H9 (cell line): ENCODE measurements at regions not wholly inside any gene's neighbourhood (a gene's known extent, or its start where the extent isn't known, plus 50 kb on each side); places are given as distances from the start of the nearest gene placed in this dataset.

ENCODE experiments used
- DNase-seq: peaks from one replicate; pipeline ENCODE4 v3.0.0-alpha.2; 2017
- H2AFZ ChIP-seq: one replicate; pipeline ENCODE4 v1.6.1; 2013; ENCODE audit warnings: mild to moderate bottlenecking, low read length, control low read depth, moderate library complexity
- H2AK5ac ChIP-seq: 2 replicates; pipeline ENCODE4 v1.6.1; 2013; ENCODE audit warnings: low read length, control low read depth, mixed read lengths; ENCODE audit not compliant: insufficient read length
- H2BK120ac ChIP-seq: one replicate; pipeline ENCODE4 v1.6.1; 2013; ENCODE audit warnings: low read depth, mild to moderate bottlenecking, low read length, control low read depth, inconsistent platforms; ENCODE audit not compliant: poor library complexity, severe bottlenecking
- H2BK12ac ChIP-seq: 2 replicates; pipeline ENCODE4 v1.6.1; 2013; ENCODE audit warnings: low read length, control low read depth, mixed read lengths, low read depth; ENCODE audit not compliant: insufficient read length
- H2BK15ac ChIP-seq: 2 replicates; pipeline ENCODE4 v1.6.1; 2013; ENCODE audit warnings: low read depth, low read length, control low read depth
- H2BK20ac ChIP-seq: one replicate; pipeline ENCODE4 v1.6.1; 2013; ENCODE audit warnings: low read depth, mild to moderate bottlenecking, low read length, control low read depth, inconsistent platforms; ENCODE audit not compliant: poor library complexity, severe bottlenecking
- H2BK5ac ChIP-seq: 2 replicates; pipeline ENCODE4 v1.6.1; 2013; ENCODE audit warnings: low read length, control low read depth, mixed read lengths; ENCODE audit not compliant: insufficient read length
- H3K14ac ChIP-seq: 2 replicates; pipeline ENCODE4 v1.6.1; 2013; ENCODE audit warnings: low read length, control low read depth; ENCODE audit not compliant: insufficient read depth
- H3K18ac ChIP-seq: 2 replicates; pipeline ENCODE4 v1.6.1; 2013; ENCODE audit warnings: low read depth, mild to moderate bottlenecking, mixed read lengths, low read length, control low read depth; ENCODE audit not compliant: insufficient read length
- H3K23ac ChIP-seq: 2 replicates; pipeline ENCODE4 v1.6.1; 2013; ENCODE audit warnings: low read length, control low read depth, mixed read lengths, low read depth; ENCODE audit not compliant: insufficient read length
- H3K23me2 ChIP-seq: 2 replicates; pipeline ENCODE4 v1.6.1; 2013; ENCODE audit warnings: low read depth, mild to moderate bottlenecking, mixed read lengths, low read length, control low read depth; ENCODE audit not compliant: insufficient read length, poor library complexity, severe bottlenecking
- H3K27ac ChIP-seq: 2 replicates; pipeline ENCODE4 v1.5.1; 2013; ENCODE audit warnings: low read length, control low read depth, mixed read lengths, low read depth; ENCODE audit not compliant: insufficient read length
- H3K27me3 ChIP-seq: 2 replicates; pipeline ENCODE4 v1.6.1; 2013; ENCODE audit warnings: low read length, control low read depth, inconsistent platforms; ENCODE audit not compliant: insufficient read depth
- H3K4ac ChIP-seq: 2 replicates; pipeline ENCODE4 v1.6.1; 2013; ENCODE audit warnings: low read depth, mild to moderate bottlenecking, control low read depth, inconsistent platforms, low read length, moderate library complexity
- H3K4me1 ChIP-seq: 2 replicates; pipeline ENCODE4 v1.6.1; 2013; ENCODE audit warnings: low read length, control low read depth, inconsistent platforms; ENCODE audit not compliant: insufficient read depth
- H3K4me2 ChIP-seq: 2 replicates; pipeline ENCODE4 v1.6.1; 2013; ENCODE audit warnings: low read length, control low read depth, mixed read lengths; ENCODE audit not compliant: insufficient read length, insufficient read depth
- H3K56ac ChIP-seq: 2 replicates; pipeline ENCODE4 v1.6.1; 2013; ENCODE audit warnings: low read depth, mild to moderate bottlenecking, mixed read lengths, low read length, control low read depth; ENCODE audit not compliant: insufficient read length
- H3K79me1 ChIP-seq: 2 replicates; pipeline ENCODE4 v1.6.1; 2013; ENCODE audit warnings: low read depth, mild to moderate bottlenecking, moderate library complexity, low read length, control low read depth, inconsistent platforms; ENCODE audit not compliant: insufficient read depth, poor library complexity, severe bottlenecking
- H3K79me2 ChIP-seq: 2 replicates; pipeline ENCODE4 v1.6.1; 2013; ENCODE audit warnings: low read length, control low read depth, inconsistent platforms; ENCODE audit not compliant: insufficient read depth
- H3K9ac ChIP-seq: 2 replicates; pipeline ENCODE4 v1.6.1; 2013; ENCODE audit warnings: low read length, control low read depth, mixed read lengths; ENCODE audit not compliant: insufficient read length; ENCODE audit errors: extremely low read depth
- H3K9me3 ChIP-seq: one replicate; pipeline ENCODE4 v1.6.1; 2013; ENCODE audit warnings: low read depth, low read length, inconsistent platforms; ENCODE audit not compliant: control insufficient read depth
- H3T11ph ChIP-seq: one replicate; pipeline ENCODE4 v1.6.1; 2013; ENCODE audit warnings: mild to moderate bottlenecking, low read length, control low read depth, inconsistent platforms
- H4K20me1 ChIP-seq: one replicate; pipeline ENCODE4 v1.6.1; 2013; ENCODE audit not compliant: control insufficient read depth, insufficient read length, insufficient read depth
- H4K5ac ChIP-seq: 2 replicates; pipeline ENCODE4 v1.6.1; 2013; ENCODE audit warnings: low read depth, mild to moderate bottlenecking, mixed read lengths, low read length, control low read depth; ENCODE audit not compliant: insufficient read length
- H4K8ac ChIP-seq: replicated peaks from 2 replicates; pipeline ENCODE4 v1.6.1; 2013; ENCODE audit warnings: low read length, control low read depth, mixed read lengths, low read depth; ENCODE audit not compliant: insufficient read length
- H4K91ac ChIP-seq: 2 replicates; pipeline ENCODE4 v1.6.1; 2013; ENCODE audit warnings: low read depth, mild to moderate bottlenecking, moderate library complexity, mixed read lengths, low read length, control low read depth; ENCODE audit not compliant: insufficient read length
- H3K27ac Mint-ChIP-seq, 3 experiments: 2 replicates in 2 of 3; 3 replicates in 1 of 3; pipeline ENCODE4 v1.8.0; 2020 to 2021; ENCODE audit warnings: mixed read lengths in 3 of 3, mild to moderate bottlenecking in 1 of 3, moderate library complexity in 1 of 3
- H3K27me3 Mint-ChIP-seq: 2 replicates; pipeline ENCODE4 v1.8.0; 2021; ENCODE audit warnings: low read depth, mild to moderate bottlenecking, moderate library complexity, mixed read lengths
- H3K36me3 Mint-ChIP-seq, 3 experiments: 2 replicates in 2 of 3; 3 replicates in 1 of 3; pipeline ENCODE4 v1.8.0; 2020 to 2021; ENCODE audit warnings: low read depth in 3 of 3, mixed read lengths in 3 of 3; ENCODE audit not compliant: insufficient read depth in 1 of 3
- H3K4me1 Mint-ChIP-seq, 2 experiments: 2 replicates each; pipeline ENCODE4 v1.8.0; 2020; ENCODE audit warnings: mixed read lengths in 2 of 2
- H3K4me3 Mint-ChIP-seq, 2 experiments: 2 replicates in 1 of 2; 3 replicates in 1 of 2; pipeline ENCODE4 v1.8.0; 2020 to 2021; ENCODE audit warnings: mild to moderate bottlenecking in 2 of 2, mixed read lengths in 2 of 2, moderate library complexity in 1 of 2
- H3K9me3 Mint-ChIP-seq, 2 experiments: 2 replicates in 1 of 2; 3 replicates in 1 of 2; pipeline ENCODE4 v1.8.0; 2020; ENCODE audit warnings: mild to moderate bottlenecking in 2 of 2, mixed read lengths in 2 of 2, moderate library complexity in 1 of 2
- WGBS: extraction: QIAGEN DNeasy Blood & Tissue Kit; methylation state at CpG from one replicate; pipeline ENCODE4 v1.1.7; 2013; ENCODE audit warnings: missing lambda C conversion rate, low lambda C conversion rate, mixed read lengths; ENCODE audit not compliant: insufficient read length; ENCODE audit errors: extremely low coverage; 5-methylcytosine and 5-hydroxymethylcytosine counted together
- TF ChIP-seq, protein P1 (sequence below): fragments of 200-600 bp; sonication (generic); conservative IDR thresholded peaks from 3 replicates; pipeline ENCODE4 v1.8.0; 2021; ENCODE audit warnings: antibody characterized with exemption, mild to moderate bottlenecking

DNA sequence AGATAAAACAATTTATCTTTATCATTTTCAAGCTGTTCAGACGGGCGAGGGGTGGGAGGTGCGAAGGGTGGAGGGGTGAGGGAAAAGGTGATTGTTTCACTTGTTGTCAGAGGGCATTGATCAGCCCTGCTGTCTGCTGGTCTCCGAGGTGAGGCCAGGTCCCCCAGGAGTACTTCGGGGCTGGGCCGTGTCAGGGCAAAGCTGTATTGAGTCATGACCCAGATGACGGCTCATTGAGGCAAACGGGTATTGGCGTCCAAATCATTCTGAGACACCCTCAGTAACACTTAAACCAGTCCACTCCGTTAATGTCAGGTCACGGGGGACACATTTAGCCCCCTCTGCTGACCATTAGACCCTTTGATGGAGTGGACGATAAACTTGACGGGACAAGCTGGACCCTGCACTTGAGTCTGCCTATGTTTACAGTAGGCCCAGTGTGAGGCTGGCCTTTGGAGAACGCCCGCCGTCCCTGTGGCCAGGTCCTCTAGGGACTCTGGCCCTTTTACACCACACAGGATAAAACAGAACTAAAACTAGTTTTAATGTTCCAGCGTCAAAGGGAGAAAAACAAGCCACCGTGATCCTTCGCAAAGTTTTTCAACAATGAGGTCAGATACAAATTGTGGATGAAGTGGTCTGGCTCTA lies 502.2 kb upstream of the ZFHX3 start:
- Histone ChIP-seq H3K27me3 (no peaks in the 10 kb centered on the region), H3K56ac (no peak overlapping the region), H3K14ac (no peak overlapping the region), H2AFZ (no peak overlapping the region), H3K4ac (no peak overlapping the region), H3K4me2 (no peak overlapping the region), H4K91ac (no peak overlapping the region), H4K5ac (no peak overlapping the region), H3K79me2 (no peaks in the 10 kb centered on the region), H2BK20ac (no peak overlapping the region), H3K18ac (no peak overlapping the region), H2BK120ac (no peak overlapping the region), H2AK5ac (no peak overlapping the region), H2BK15ac (no peak overlapping the region), H3K27ac (no peak overlapping the region), H3T11ph (no peak overlapping the region), H4K20me1 (no peaks in the 10 kb centered on the region), H4K8ac (no peak overlapping the region), H3K9ac (no peak overlapping the region), H3K79me1 (no peaks in the 10 kb centered on the region), H3K23ac (no peak overlapping the region), H3K23me2 (no peaks in the 10 kb centered on the region), H2BK5ac (no peak overlapping the region), H3K4me1 (no peaks in the 10 kb centered on the region), H3K9me3 (no peaks in the 10 kb centered on the region), H2BK12ac (no peak overlapping the region)
- no peaks in the 10 kb centered on the region for H3K36me3 Mint-ChIP-seq
- H3K27me3 Mint-ChIP-seq: no peaks in the 10 kb centered on the region
- H3K4me1 Mint-ChIP-seq: peaks cover 26 to 36% of the 10 kb centered on the region in 2 experiments
- no peaks in the 10 kb centered on the region for H3K9me3 Mint-ChIP-seq
- WGBS: no CpG with 5 or more reads among the region's 19 CpGs
- no peak for DNase-seq
- no peak overlapping the region; a peak in 1 of 7 replicates for H3K27ac Mint-ChIP-seq
- no peak overlapping the region for H3K4me3 Mint-ChIP-seq
- TF ChIP-seq, protein P1, sequence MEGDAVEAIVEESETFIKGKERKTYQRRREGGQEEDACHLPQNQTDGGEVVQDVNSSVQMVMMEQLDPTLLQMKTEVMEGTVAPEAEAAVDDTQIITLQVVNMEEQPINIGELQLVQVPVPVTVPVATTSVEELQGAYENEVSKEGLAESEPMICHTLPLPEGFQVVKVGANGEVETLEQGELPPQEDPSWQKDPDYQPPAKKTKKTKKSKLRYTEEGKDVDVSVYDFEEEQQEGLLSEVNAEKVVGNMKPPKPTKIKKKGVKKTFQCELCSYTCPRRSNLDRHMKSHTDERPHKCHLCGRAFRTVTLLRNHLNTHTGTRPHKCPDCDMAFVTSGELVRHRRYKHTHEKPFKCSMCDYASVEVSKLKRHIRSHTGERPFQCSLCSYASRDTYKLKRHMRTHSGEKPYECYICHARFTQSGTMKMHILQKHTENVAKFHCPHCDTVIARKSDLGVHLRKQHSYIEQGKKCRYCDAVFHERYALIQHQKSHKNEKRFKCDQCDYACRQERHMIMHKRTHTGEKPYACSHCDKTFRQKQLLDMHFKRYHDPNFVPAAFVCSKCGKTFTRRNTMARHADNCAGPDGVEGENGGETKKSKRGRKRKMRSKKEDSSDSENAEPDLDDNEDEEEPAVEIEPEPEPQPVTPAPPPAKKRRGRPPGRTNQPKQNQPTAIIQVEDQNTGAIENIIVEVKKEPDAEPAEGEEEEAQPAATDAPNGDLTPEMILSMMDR: no peak
